A549 (cell line): ENCODE measurements at regions not wholly inside any gene's neighbourhood (a gene's known extent, or its start where the extent isn't known, plus 50 kb on each side); places are given as distances from the start of the nearest gene placed in this dataset.

ENCODE experiments used
- BCL3 ChIP-seq: fragments of >200 bp; sonication (Bioruptor Twin); formaldehyde crosslinking; IDR thresholded peaks from 3 replicates; pipeline ENCODE4 v1.6.1; 2016
- CTCF ChIP-seq: fragments of >200 bp; sonication (Bioruptor Twin); formaldehyde crosslinking; IDR thresholded peaks from 3 replicates; pipeline ENCODE4 v1.5.1; 2016
- GATA3 ChIP-seq: IDR thresholded peaks from 2 replicates; pipeline ENCODE4 v1.6.1; 2012; ENCODE audit warnings: borderline replicate concordance
- PBX3 ChIP-seq: IDR thresholded peaks from 2 replicates; pipeline ENCODE4 v1.6.1; 2012
- POLR2A ChIP-seq: IDR thresholded peaks from 2 replicates; pipeline ENCODE4 v1.6.1; 2012; ENCODE audit warnings: mild to moderate bottlenecking, low read length
- RAD21 ChIP-seq, 2 experiments: fragments of >200 bp in 1 of 2; sonication (Bioruptor Twin) in 1 of 2; formaldehyde crosslinking in 1 of 2; IDR thresholded peaks in 1 of 2; conservative IDR thresholded peaks in 1 of 2; 2 replicates in 1 of 2; 3 replicates in 1 of 2; pipeline ENCODE4 v1.6.1; 2012 to 2018; ENCODE audit warnings: inconsistent platforms in 1 of 2
- REST ChIP-seq: fragments of 200-600 bp; sonication (generic); IDR thresholded peaks from 2 replicates; pipeline ENCODE4 v1.6.1; 2016; ENCODE audit warnings: antibody characterized with exemption, mild to moderate bottlenecking, moderate library complexity

GRCh38 chr18:53950545-53950944 is 273.9 kb downstream of the MBD2 start:
- no peak for TF ChIP-seq RAD21 (conservative IDR thresholded peaks at IDR 0.05 in 1 of 2, IDR thresholded peaks at IDR 0.05 in 1 of 2)
- no peak for TF ChIP-seq CTCF
- TF ChIP-seq POLR2A, result no peak
- TF ChIP-seq PBX3, result no peak
- no peak for TF ChIP-seq GATA3
- TF ChIP-seq REST, result no peak
- TF ChIP-seq BCL3, result no peak
